ENCODE measurements at regions not wholly inside any gene's neighbourhood (a gene's known extent, or its start where the extent isn't known, plus 50 kb on each side); places are given as distances from the start of the nearest gene placed in this dataset.

GRCh38 chr6:71029555-71029954, 72.7 kb upstream of the B3GAT2 start:
- H3K27ac ChIP-seq (ENCODE audit: low read depth, low read length) = no peak overlapping the region

More at GRCh38 chr6:71029555-71029954, 72.7 kb upstream of the B3GAT2 start:
- Histone ChIP-seq H2AFZ (ENCODE audit: low read length) (no peak overlapping the region), H4K20me1 (replicated peaks in 1 of 2; ENCODE audit: control insufficient read depth in 1 of 2, insufficient read depth in 2 of 2, low read length in 2 of 2) (no peaks in the 10 kb centered on the region), H2BK12ac (ENCODE audit: low read depth, low read length) (no peak overlapping the region), H3K9me3 (ENCODE audit: insufficient read depth in 2 of 2, low read depth in 1 of 2, low read length in 1 of 2) (no peaks in the 10 kb centered on the region), H3K23ac (ENCODE audit: insufficient read length) (no peak overlapping the region), H2BK5ac (ENCODE audit: low read depth, low read length) (no peak overlapping the region), H4K91ac (replicated peaks; ENCODE audit: insufficient read length, low read length) (no peak overlapping the region), H3K14ac (ENCODE audit: insufficient read length) (no peak overlapping the region), H3K27me3 (replicated peaks in 1 of 4; ENCODE audit: control insufficient read depth in 3 of 4, extremely low read depth in 1 of 4, insufficient read depth in 3 of 4, low read length in 3 of 4) (no peaks in the 10 kb centered on the region), H4K8ac (ENCODE audit: extremely low read depth, insufficient read depth, low read length) (no peak overlapping the region), H2AK5ac (ENCODE audit: low read depth, low read length) (no peak overlapping the region), H3K79me1 (ENCODE audit: low read depth, low read length) (no peaks in the 10 kb centered on the region), H3K36me3 (ENCODE audit: control insufficient read depth in 2 of 4, insufficient read depth in 4 of 4, low read length in 3 of 4) (no peaks in the 10 kb centered on the region), H2BK15ac (ENCODE audit: low read length) (no peak overlapping the region), H4K5ac (ENCODE audit: insufficient read length, low read depth, low read length) (no peak overlapping the region), H3K9ac (replicated peaks in 1 of 4; ENCODE audit: extremely low read depth in 1 of 4, low read depth in 3 of 4, low read length in 3 of 4) (no peak overlapping the region), H3K4me1 (replicated peaks in 1 of 4; ENCODE audit: control insufficient read depth in 3 of 4, insufficient read depth in 4 of 4, low read length in 3 of 4) (peaks cover 0 to 4% (median 3%) of the 10 kb centered on the region in 4 experiments; a peak in 4 of 7 replicates), H2BK20ac (ENCODE audit: low read length) (no peak overlapping the region), H3K23me2 (ENCODE audit: low read depth, low read length) (no peaks in the 10 kb centered on the region), H2BK120ac (replicated peaks; ENCODE audit: low read depth, low read length) (no peak overlapping the region), H3K4me3 (ENCODE audit: extremely low read depth in 1 of 4, insufficient read depth in 2 of 4, low read depth in 3 of 4, low read length in 4 of 4) (no peak overlapping the region), H3K79me2 (ENCODE audit: control insufficient read depth in 1 of 2, insufficient read depth in 2 of 2, low read length in 2 of 2) (no peaks in the 10 kb centered on the region), H3K56ac (replicated peaks; ENCODE audit: insufficient read length, low read depth, low read length) (no peak overlapping the region), H3K4me2 (ENCODE audit: insufficient read depth in 1 of 2, low read depth in 2 of 2, low read length in 2 of 2) (no peak overlapping the region), H3K4ac (replicated peaks; ENCODE audit: insufficient read length, low read depth, low read length) (no peak overlapping the region), H3K18ac (ENCODE audit: extremely low read depth, low read length) (no peak overlapping the region)
- no peak for TF ChIP-seq ZNF274 (IDR thresholded peaks at IDR 0.05; ENCODE audit: borderline replicate concordance, extremely low read depth, low read length)
- TF ChIP-seq KDM1A (IDR thresholded peaks at IDR 0.05; ENCODE audit: borderline replicate concordance, low read length) = no peak
- no peak for TF ChIP-seq HDAC6 (IDR thresholded peaks at IDR 0.05; ENCODE audit: low read depth, low read length)
- no peak for TF ChIP-seq SIRT6 (IDR thresholded peaks at IDR 0.05; ENCODE audit: low read length)
- no peak for DNase-seq (ENCODE audit: low read depth in 1 of 2, low spot score in 2 of 2)
- FAIRE-seq = no peak
- ChIA-PET CTCF (ENCODE audit: partially characterized antibody) (interaction anchor here (0.6 kb wide), 1 partner anchor 129 kb away, joined by 3 read pairs; no protein-coding TSS in a partner anchor), POLR2A (ENCODE audit: partially characterized antibody) (interaction anchor here (0.7 kb wide), 1 partner anchor 496 kb away, joined by 3 read pairs; no protein-coding TSS in a partner anchor)
